ENCODE measurements at regions not wholly inside any gene's neighbourhood (a gene's known extent, or its start where the extent isn't known, plus 50 kb on each side); places are given as distances from the start of the nearest gene placed in this dataset.

- H3K27me3 Mint-ChIP-seq (ENCODE audit: low read depth), result peaks cover 3% of the 10 kb centered on the region
- CTCF ChIA-PET, result no interaction called here
- H3K4me1 Mint-ChIP-seq (ENCODE audit: low read depth), result no peaks in the 10 kb centered on the region
- peaks cover 3% of the 10 kb centered on the region for H3K9me3 Mint-ChIP-seq
- no peak overlapping the region for H3K27ac Mint-ChIP-seq
- DNase-seq, result no peak
- H3K36me3 Mint-ChIP-seq (ENCODE audit: low read depth), result no peaks in the 10 kb centered on the region
- no peak overlapping the region for H3K4me3 Mint-ChIP-seq
- intact Hi-C loops (cut with micrococcal nuclease), result no loop called here
Measured at GRCh38 chr10:29096303-29096824, 192.5 kb upstream of the LYZL1 start.

GRCh38 chr10:29098423-29098822 lies 190.4 kb upstream of the LYZL1 start:
- Mint-ChIP-seq H3K27me3 (ENCODE audit: low read depth) (peaks cover 7% of the 10 kb centered on the region), H3K4me3 (no peak overlapping the region)

GRCh38 chr10:29099001-29099400 lies 189.9 kb upstream of the LYZL1 start:
- no peak overlapping the region for H3K4me3 Mint-ChIP-seq
- peaks cover 3% of the 10 kb centered on the region for H3K9me3 Mint-ChIP-seq
- CTCF ChIA-PET, result no interaction called here
- H3K27me3 Mint-ChIP-seq (ENCODE audit: low read depth), result peaks cover 7% of the 10 kb centered on the region
- intact Hi-C loops (cut with micrococcal nuclease), result no loop called here
- H3K4me1 Mint-ChIP-seq (ENCODE audit: low read depth), result no peaks in the 10 kb centered on the region
- no peak overlapping the region for H3K27ac Mint-ChIP-seq
- H3K36me3 Mint-ChIP-seq (ENCODE audit: low read depth), result no peaks in the 10 kb centered on the region
- no peak for DNase-seq

More at GRCh38 chr10:29098423-29098822, 190.4 kb upstream of the LYZL1 start:
- intact Hi-C loops (cut with micrococcal nuclease), result no loop called here
- Mint-ChIP-seq H3K9me3 (peaks cover 3% of the 10 kb centered on the region), H3K36me3 (ENCODE audit: low read depth) (no peaks in the 10 kb centered on the region), H3K4me1 (ENCODE audit: low read depth) (no peaks in the 10 kb centered on the region), H3K27ac (no peak overlapping the region)
- DNase-seq, result no peak
- CTCF ChIA-PET, result no interaction called here

- Mint-ChIP-seq H3K4me1 (ENCODE audit: low read depth) (no peaks in the 10 kb centered on the region), H3K27ac (no peak overlapping the region), H3K36me3 (ENCODE audit: low read depth) (no peaks in the 10 kb centered on the region), H3K27me3 (ENCODE audit: low read depth) (peaks cover 7% of the 10 kb centered on the region), H3K4me3 (no peak overlapping the region), H3K9me3 (peaks cover 3% of the 10 kb centered on the region)
- no peak for DNase-seq
- intact Hi-C loops (cut with micrococcal nuclease), result no loop called here
- CTCF ChIA-PET, result no interaction called here
Measured at GRCh38 chr10:29099415-29099814, 189.5 kb upstream of the LYZL1 start.

GRCh38 chr10:29100505-29100904 lies 188.4 kb upstream of the LYZL1 start:
- intact Hi-C loops (cut with micrococcal nuclease), result no loop called here
- CTCF ChIA-PET, result no interaction called here
- Mint-ChIP-seq H3K36me3 (ENCODE audit: low read depth) (no peaks in the 10 kb centered on the region), H3K4me1 (ENCODE audit: low read depth) (no peaks in the 10 kb centered on the region), H3K27ac (no peak overlapping the region), H3K9me3 (peaks cover 3% of the 10 kb centered on the region), H3K4me3 (no peak overlapping the region), H3K27me3 (ENCODE audit: low read depth) (peaks cover 8% of the 10 kb centered on the region)
- DNase-seq, result no peak

- Mint-ChIP-seq H3K4me3 (no peak overlapping the region), H3K27ac (no peak overlapping the region), H3K36me3 (ENCODE audit: low read depth) (no peaks in the 10 kb centered on the region), H3K4me1 (ENCODE audit: low read depth) (no peaks in the 10 kb centered on the region), H3K9me3 (peaks cover 3% of the 10 kb centered on the region), H3K27me3 (ENCODE audit: low read depth) (peaks cover 8% of the 10 kb centered on the region)
- DNase-seq, result no peak
- CTCF ChIA-PET, result no interaction called here
- intact Hi-C loops (cut with micrococcal nuclease), result no loop called here
Measured at GRCh38 chr10:29102233-29102632, 186.6 kb upstream of the LYZL1 start.

- CTCF ChIA-PET, result no interaction called here
- Mint-ChIP-seq H3K27ac (no peak overlapping the region), H3K36me3 (ENCODE audit: low read depth) (no peaks in the 10 kb centered on the region), H3K4me3 (no peak overlapping the region), H3K9me3 (peaks cover 3% of the 10 kb centered on the region), H3K4me1 (ENCODE audit: low read depth) (no peaks in the 10 kb centered on the region), H3K27me3 (ENCODE audit: low read depth) (peaks cover 8% of the 10 kb centered on the region)
- DNase-seq, result no peak
- intact Hi-C loops (cut with micrococcal nuclease), result no loop called here
Measured at GRCh38 chr10:29102636-29103035, 186.2 kb upstream of the LYZL1 start.

- no peaks in the 10 kb centered on the region for H3K4me1 Mint-ChIP-seq (ENCODE audit: low read depth)
- H3K9me3 Mint-ChIP-seq, result no peaks in the 10 kb centered on the region
- H3K4me3 Mint-ChIP-seq, result no peak overlapping the region
- H3K27ac Mint-ChIP-seq, result no peak overlapping the region
- CTCF ChIA-PET, result interaction anchor here (0.7 kb wide), 1 partner anchor 29 kb away, joined by 3 read pairs; no protein-coding TSS in a partner anchor
- peaks cover 5% of the 10 kb centered on the region for H3K27me3 Mint-ChIP-seq (ENCODE audit: low read depth)
- intact Hi-C loops (cut with micrococcal nuclease), result no loop called here
- DNase-seq, result no peak
- no peaks in the 10 kb centered on the region for H3K36me3 Mint-ChIP-seq (ENCODE audit: low read depth)
Measured at GRCh38 chr10:29104661-29105399, 184.0 kb upstream of the LYZL1 start.

GRCh38 chr10:29105516-29106215 lies 183.2 kb upstream of the LYZL1 start:
- CTCF ChIA-PET, result interaction anchor here (0.7 kb wide), 1 partner anchor 28 kb away, joined by 3 read pairs; no protein-coding TSS in a partner anchor
- H3K36me3 Mint-ChIP-seq (ENCODE audit: low read depth), result no peaks in the 10 kb centered on the region
- no peak for DNase-seq
- peaks cover 5% of the 10 kb centered on the region for H3K27me3 Mint-ChIP-seq (ENCODE audit: low read depth)
- H3K9me3 Mint-ChIP-seq, result no peaks in the 10 kb centered on the region
- H3K27ac Mint-ChIP-seq, result no peak overlapping the region
- H3K4me1 Mint-ChIP-seq (ENCODE audit: low read depth), result no peaks in the 10 kb centered on the region
- H3K4me3 Mint-ChIP-seq, result no peak overlapping the region
- intact Hi-C loops (cut with micrococcal nuclease), result no loop called here

- H3K4me1 Mint-ChIP-seq (ENCODE audit: low read depth), result no peaks in the 10 kb centered on the region
- no peak for DNase-seq
- no peaks in the 10 kb centered on the region for H3K36me3 Mint-ChIP-seq (ENCODE audit: low read depth)
- intact Hi-C loops (cut with micrococcal nuclease), result no loop called here
- no peaks in the 10 kb centered on the region for H3K9me3 Mint-ChIP-seq
- CTCF ChIA-PET, result no interaction called here
- no peak overlapping the region for H3K27ac Mint-ChIP-seq
- peaks cover 5% of the 10 kb centered on the region for H3K27me3 Mint-ChIP-seq (ENCODE audit: low read depth)
- no peak overlapping the region for H3K4me3 Mint-ChIP-seq
Measured at GRCh38 chr10:29106287-29106686, 182.6 kb upstream of the LYZL1 start.

GRCh38 chr10:29107866-29108498 lies 180.9 kb upstream of the LYZL1 start:
- DNase-seq, result no peak
- H3K27ac Mint-ChIP-seq, result no peak overlapping the region
- no peaks in the 10 kb centered on the region for H3K9me3 Mint-ChIP-seq
- CTCF ChIA-PET, result no interaction called here
- intact Hi-C loops (cut with micrococcal nuclease), result no loop called here
- H3K4me3 Mint-ChIP-seq, result no peak overlapping the region
- H3K4me1 Mint-ChIP-seq (ENCODE audit: low read depth), result no peaks in the 10 kb centered on the region
- H3K36me3 Mint-ChIP-seq (ENCODE audit: low read depth), result no peaks in the 10 kb centered on the region
- H3K27me3 Mint-ChIP-seq (ENCODE audit: low read depth), result peaks cover 2% of the 10 kb centered on the region

- DNase-seq, result no peak
- no peaks in the 10 kb centered on the region for H3K4me1 Mint-ChIP-seq (ENCODE audit: low read depth)
- intact Hi-C loops (cut with micrococcal nuclease), result no loop called here
- CTCF ChIA-PET, result no interaction called here
- no peak overlapping the region for H3K4me3 Mint-ChIP-seq
- peaks cover 5% of the 10 kb centered on the region for H3K27me3 Mint-ChIP-seq (ENCODE audit: low read depth)
- no peaks in the 10 kb centered on the region for H3K36me3 Mint-ChIP-seq (ENCODE audit: low read depth)
- no peaks in the 10 kb centered on the region for H3K9me3 Mint-ChIP-seq
- no peak overlapping the region for H3K27ac Mint-ChIP-seq
Measured at GRCh38 chr10:29109707-29110571, 178.9 kb upstream of the LYZL1 start.

All from activated naive CD4-positive, alpha-beta T cell treated with anti-CD3 and anti-CD28 coated beads for 36 hours (primary cell).